ENCODE measurements at regions not wholly inside any gene's neighbourhood (a gene's known extent, or its start where the extent isn't known, plus 50 kb on each side); places are given as distances from the start of the nearest gene placed in this dataset.

- H2AFZ ChIP-seq (ENCODE audit: low read depth, low read length): no peak overlapping the region
- CTCF ChIA-PET (ENCODE audit: low intra/inter-chr PET ratio): no interaction called here
- no peaks in the 10 kb centered on the region for H4K20me1 ChIP-seq (replicated peaks; ENCODE audit: control insufficient read depth, insufficient read depth, low read length)
- in situ Hi-C loops (cut with MboI): no loop called here
- no peak overlapping the region for H3K9ac ChIP-seq (ENCODE audit: insufficient read depth in 1 of 2, low read depth in 2 of 2, low read length in 2 of 2)
- H3K4me1 ChIP-seq (replicated peaks in 1 of 2; ENCODE audit: control insufficient read depth in 2 of 2, insufficient read depth in 2 of 2, low read length in 2 of 2): no peaks in the 10 kb centered on the region
- H3K27ac ChIP-seq (ENCODE audit: extremely low read depth, low read depth, low read length): no peak overlapping the region
- POLR2A ChIA-PET: no interaction called here
- no peak overlapping the region for H3K4me2 ChIP-seq (ENCODE audit: insufficient read depth, low read length)
- no peaks in the 10 kb centered on the region for H3K36me3 ChIP-seq (ENCODE audit: control insufficient read depth, insufficient read depth, low read length)
- ATAC-seq (no peak), DNase-seq (ENCODE audit: extremely low read depth in 1 of 4, low spot score in 3 of 4) (no peak), FAIRE-seq (no peak)
- WGBS (ENCODE audit: insufficient coverage, low coverage, missing lambda C conversion rate): 0% methylated on average over 2 of the region's 2 CpGs
- H3K9me1 ChIP-seq (ENCODE audit: control insufficient read depth, insufficient read depth, low read length): no peaks in the 10 kb centered on the region
- no peaks in the 10 kb centered on the region for H3K9me3 ChIP-seq (replicated peaks; ENCODE audit: control insufficient read depth, insufficient read depth, low read depth, low read length)
- BruUV-seq (replicated peaks): no TSS peak
- no peaks in the 10 kb centered on the region for H3K79me2 ChIP-seq (ENCODE audit: control insufficient read depth, insufficient read depth, low read length)
- H3K4me3 ChIP-seq: no peak overlapping the region
- no peaks in the 10 kb centered on the region for H3K27me3 ChIP-seq (ENCODE audit: control insufficient read depth in 2 of 2, insufficient read depth in 2 of 2, low read length in 2 of 2)
- intact Hi-C loops (cut with micrococcal nuclease): no loop called here
- TF ChIP-seq SRSF1 (IDR thresholded peaks at IDR 0.05; ENCODE audit: low read depth, low read length) (no peak), CREB3 (tag; conservative IDR thresholded peaks at IDR 0.05; ENCODE audit: low read depth) (no peak)
Observed at GRCh38 chr3:79844176-79844575, 76.4 kb upstream of the ROBO1 start.

- H3K4me2 ChIP-seq (ENCODE audit: insufficient read depth, low read length): no peak overlapping the region
- H3K9ac ChIP-seq (ENCODE audit: insufficient read depth in 1 of 2, low read depth in 2 of 2, low read length in 2 of 2): no peak overlapping the region
- no TSS peak for BruUV-seq (replicated peaks)
- no peaks in the 10 kb centered on the region for H3K9me1 ChIP-seq (ENCODE audit: control insufficient read depth, insufficient read depth, low read length)
- H3K9me3 ChIP-seq (replicated peaks; ENCODE audit: control insufficient read depth, insufficient read depth, low read depth, low read length): no peaks in the 10 kb centered on the region
- FAIRE-seq: no peak
- intact Hi-C loops (cut with micrococcal nuclease) (no loop called here), in situ Hi-C loops (cut with MboI) (no loop called here)
- POLR2A ChIA-PET: no interaction called here
- H2AFZ ChIP-seq (ENCODE audit: low read depth, low read length): no peak overlapping the region
- no peak for DNase-seq (ENCODE audit: extremely low read depth in 1 of 4, low spot score in 3 of 4)
- H3K4me3 ChIP-seq: no peak overlapping the region
- TF ChIP-seq CLOCK (CRISPR knock-in tag; IDR thresholded peaks at IDR 0.05; ENCODE audit: borderline replicate concordance) (no peak), MYNN (IDR thresholded peaks at IDR 0.05) (no peak), MYNN (CRISPR knock-in tag; IDR thresholded peaks at IDR 0.05) (no peak)
- no peak overlapping the region for H3K27ac ChIP-seq (ENCODE audit: extremely low read depth, low read depth, low read length)
- CTCF ChIA-PET (ENCODE audit: low intra/inter-chr PET ratio): no interaction called here
- no peaks in the 10 kb centered on the region for H3K27me3 ChIP-seq (ENCODE audit: control insufficient read depth in 2 of 2, insufficient read depth in 2 of 2, low read length in 2 of 2)
- H3K36me3 ChIP-seq (ENCODE audit: control insufficient read depth, insufficient read depth, low read length): no peaks in the 10 kb centered on the region
- H4K20me1 ChIP-seq (replicated peaks; ENCODE audit: control insufficient read depth, insufficient read depth, low read length): no peaks in the 10 kb centered on the region
- no peaks in the 10 kb centered on the region for H3K4me1 ChIP-seq (replicated peaks in 1 of 2; ENCODE audit: control insufficient read depth in 2 of 2, insufficient read depth in 2 of 2, low read length in 2 of 2)
- no peak for ATAC-seq
- H3K79me2 ChIP-seq (ENCODE audit: control insufficient read depth, insufficient read depth, low read length): no peaks in the 10 kb centered on the region
Observed at GRCh38 chr3:79843180-79843579, 75.4 kb upstream of the ROBO1 start.

Measured in K562 (cell line).